PC-3 (cell line): ENCODE measurements at regions not wholly inside any gene's neighbourhood (a gene's known extent, or its start where the extent isn't known, plus 50 kb on each side); places are given as distances from the start of the nearest gene placed in this dataset.

Experiments used
- EZH2 ChIP-seq: fragments of 300-600 bp; sonication (generic); IDR thresholded peaks from one replicate; pipeline ENCODE4 v1.6.1; 2017; ENCODE audit warnings: antibody characterized with exemption, mild to moderate bottlenecking, low read length; ENCODE audit not compliant: unreplicated experiment
- EZH2phosphoT487 ChIP-seq: fragments of 300-600 bp; sonication (generic); IDR thresholded peaks from 2 replicates; pipeline ENCODE4 v1.6.1; 2018; ENCODE audit warnings: mild to moderate bottlenecking, antibody characterized with exemption, low read length, borderline replicate concordance
- TF ChIP-seq, protein P1 (sequence below): fragments of 300-600 bp; sonication (generic); conservative IDR thresholded peaks from 2 replicates; pipeline ENCODE4 v1.5.1; 2017; ENCODE audit warnings: antibody characterized with exemption, low read depth, mild to moderate bottlenecking, low read length

DNA sequence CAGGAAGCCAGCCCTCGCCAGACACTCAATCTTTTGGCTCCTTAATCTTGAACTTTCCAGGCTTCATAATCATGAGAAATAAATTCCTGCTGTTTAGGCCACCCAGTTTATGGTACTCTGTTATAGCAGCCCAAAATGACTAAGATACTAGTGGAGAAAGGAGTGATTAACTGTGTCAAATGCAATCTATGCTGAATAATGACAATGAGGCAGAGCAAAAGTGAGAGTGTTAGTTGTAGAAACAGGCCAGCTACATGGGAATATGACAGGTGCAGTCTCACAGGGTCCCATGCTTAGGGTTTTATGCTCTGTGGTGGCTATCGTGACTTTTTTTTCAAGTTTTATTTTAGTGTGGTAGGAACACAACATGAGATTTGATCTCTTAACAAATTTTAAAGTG lies 888.8 kb downstream of the TTLL7 start:
- TF ChIP-seq, protein P1, sequence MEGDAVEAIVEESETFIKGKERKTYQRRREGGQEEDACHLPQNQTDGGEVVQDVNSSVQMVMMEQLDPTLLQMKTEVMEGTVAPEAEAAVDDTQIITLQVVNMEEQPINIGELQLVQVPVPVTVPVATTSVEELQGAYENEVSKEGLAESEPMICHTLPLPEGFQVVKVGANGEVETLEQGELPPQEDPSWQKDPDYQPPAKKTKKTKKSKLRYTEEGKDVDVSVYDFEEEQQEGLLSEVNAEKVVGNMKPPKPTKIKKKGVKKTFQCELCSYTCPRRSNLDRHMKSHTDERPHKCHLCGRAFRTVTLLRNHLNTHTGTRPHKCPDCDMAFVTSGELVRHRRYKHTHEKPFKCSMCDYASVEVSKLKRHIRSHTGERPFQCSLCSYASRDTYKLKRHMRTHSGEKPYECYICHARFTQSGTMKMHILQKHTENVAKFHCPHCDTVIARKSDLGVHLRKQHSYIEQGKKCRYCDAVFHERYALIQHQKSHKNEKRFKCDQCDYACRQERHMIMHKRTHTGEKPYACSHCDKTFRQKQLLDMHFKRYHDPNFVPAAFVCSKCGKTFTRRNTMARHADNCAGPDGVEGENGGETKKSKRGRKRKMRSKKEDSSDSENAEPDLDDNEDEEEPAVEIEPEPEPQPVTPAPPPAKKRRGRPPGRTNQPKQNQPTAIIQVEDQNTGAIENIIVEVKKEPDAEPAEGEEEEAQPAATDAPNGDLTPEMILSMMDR = no peak
- no peak for TF ChIP-seq EZH2phosphoT487
- no peak for TF ChIP-seq EZH2
